HG03159 (cell line): ENCODE measurements at regions not wholly inside any gene's neighbourhood (a gene's known extent, or its start where the extent isn't known, plus 50 kb on each side); places are given as distances from the start of the nearest gene placed in this dataset.

Experiments
- ATAC-seq: cut with Tn5 transposase; IDR thresholded peaks from one replicate; pipeline ENCODE4 v1.9.1; 2021; ENCODE audit warnings: mild to moderate bottlenecking, moderate library complexity; ENCODE audit not compliant: unreplicated experiment

DNA sequence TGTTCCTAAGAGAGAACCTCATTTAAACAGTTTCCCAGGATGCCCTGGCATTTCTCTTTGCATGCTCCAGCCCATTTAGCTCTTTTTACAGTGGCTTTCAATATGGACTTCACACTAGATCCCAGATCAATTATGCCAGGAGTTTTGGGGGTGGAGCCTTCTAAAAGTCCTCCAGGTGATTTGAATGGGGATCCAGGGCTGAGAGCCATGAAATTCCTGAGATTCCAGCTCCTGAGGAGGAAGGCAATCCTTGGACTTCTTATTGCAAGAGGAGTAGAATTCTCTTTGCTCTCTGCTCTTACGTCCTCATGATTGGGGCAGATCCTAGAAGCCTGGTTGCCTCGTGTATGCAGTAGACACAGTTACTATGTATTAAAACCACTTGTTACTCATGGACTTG lies 184.2 kb downstream of the DHX35 start:
- ATAC-seq: no peak

DNA sequence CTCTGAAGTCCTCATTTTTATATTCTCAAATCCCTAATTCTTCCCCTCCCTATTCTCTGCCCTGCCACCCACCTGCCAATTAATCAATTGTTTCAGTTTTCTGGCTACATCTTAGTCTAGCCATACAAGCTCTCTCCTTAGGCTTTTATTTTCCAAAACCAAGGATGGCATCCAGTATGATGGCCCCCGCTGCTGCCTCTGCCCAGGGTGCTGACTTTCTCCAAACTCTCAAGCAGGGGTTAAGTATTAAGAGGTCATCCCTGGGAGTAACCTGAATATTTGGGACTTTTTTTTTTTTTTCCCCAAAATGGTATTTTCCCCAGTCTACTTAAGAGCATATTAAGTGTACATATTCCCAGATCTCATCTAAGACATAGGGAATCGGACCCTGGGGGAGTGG lies 183.8 kb downstream of the DHX35 start:
- no peak for ATAC-seq

DNA sequence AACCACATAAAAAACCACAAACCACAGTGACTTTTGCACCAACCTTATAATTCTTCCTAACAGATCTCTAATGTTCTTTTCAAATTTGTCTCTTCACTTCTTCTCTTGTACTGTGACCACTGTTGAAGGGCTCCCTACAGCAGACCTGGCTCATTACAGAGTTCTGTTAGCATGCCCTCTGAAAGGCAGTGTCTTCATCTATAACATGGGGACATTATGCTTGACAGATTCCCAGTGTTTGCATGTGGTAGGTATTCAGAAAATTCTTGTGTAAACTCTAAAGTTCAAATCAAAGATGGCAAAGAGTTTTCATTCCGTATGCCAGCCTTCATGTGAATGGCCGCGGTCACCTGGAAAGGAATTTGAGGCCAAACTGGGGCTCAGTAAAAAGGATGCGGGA lies 182.6 kb downstream of the DHX35 start:
- ATAC-seq: no peak

DNA sequence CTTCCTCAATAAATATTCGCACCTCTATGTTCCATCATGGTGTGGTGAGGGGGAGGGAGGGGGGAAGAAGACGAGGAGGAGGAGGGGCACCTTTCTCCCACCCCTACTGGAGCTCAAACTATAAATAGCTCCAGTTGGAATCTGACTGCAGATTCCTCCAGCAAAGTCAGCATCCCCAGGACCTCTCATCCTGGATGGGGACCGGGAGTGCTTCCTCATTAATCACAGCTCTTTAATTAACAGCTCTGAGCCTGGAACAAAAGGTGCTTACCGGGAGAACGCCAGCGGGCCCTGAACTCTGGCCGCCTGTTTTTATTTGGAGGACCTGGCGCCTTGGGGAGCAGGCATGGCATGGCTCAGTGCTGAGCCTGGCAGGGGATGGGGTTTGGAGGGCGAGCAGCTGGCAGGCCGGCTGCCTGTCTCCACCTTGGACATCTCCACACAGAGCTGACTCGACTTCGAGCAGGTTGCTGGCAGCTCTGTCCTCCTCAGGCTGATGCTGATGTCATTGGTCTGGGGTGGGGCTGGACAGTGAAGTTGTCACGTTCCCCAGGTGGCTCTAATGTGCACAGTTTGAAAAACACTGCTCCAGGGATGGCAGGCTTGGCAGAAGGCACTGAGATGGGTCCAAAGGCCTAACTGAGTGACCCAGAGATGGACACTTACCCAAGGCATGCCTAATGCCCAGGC lies 180.4 kb downstream of the DHX35 start:
- ATAC-seq: no peak

DNA sequence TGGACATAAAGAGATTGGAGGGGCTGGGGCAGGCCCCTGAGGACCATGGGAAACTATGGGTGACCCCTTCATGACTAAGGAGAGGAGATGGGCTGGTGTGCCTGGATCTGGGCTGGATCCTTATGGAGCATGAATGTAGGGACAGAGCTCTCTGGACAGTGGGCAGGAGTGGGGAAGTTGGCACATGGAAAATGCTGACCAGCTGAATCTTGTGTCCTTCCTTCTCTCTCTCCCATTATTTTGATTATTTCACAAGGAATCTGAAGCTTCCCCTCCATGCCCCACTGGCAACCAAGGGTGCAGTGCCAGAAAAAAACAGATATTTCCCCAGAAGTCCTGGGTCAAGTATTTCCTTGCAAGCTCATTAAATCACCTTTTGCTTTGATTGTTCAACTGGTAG lies 175.2 kb downstream of the DHX35 start:
- no peak for ATAC-seq

DNA sequence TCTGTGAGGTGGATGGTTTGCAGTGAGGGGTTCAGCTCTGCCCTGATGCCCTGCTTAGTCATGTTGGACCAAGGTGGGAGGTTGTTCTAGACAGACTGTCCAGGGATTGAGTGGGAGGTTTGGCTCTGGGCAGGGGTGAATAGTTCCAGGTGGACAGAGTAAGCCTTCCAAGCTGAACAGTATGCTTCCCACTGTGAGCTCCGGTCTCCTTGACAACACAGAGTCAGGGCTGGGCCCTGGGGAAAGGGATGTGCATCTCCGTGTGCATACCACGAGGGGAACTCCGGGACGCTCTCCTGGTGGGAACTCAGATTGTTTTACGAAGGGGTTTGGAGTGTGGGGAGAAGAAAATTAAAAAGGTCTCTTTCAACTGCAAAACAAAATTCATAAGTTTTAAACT lies 174.7 kb downstream of the DHX35 start:
- ATAC-seq: no peak

DNA sequence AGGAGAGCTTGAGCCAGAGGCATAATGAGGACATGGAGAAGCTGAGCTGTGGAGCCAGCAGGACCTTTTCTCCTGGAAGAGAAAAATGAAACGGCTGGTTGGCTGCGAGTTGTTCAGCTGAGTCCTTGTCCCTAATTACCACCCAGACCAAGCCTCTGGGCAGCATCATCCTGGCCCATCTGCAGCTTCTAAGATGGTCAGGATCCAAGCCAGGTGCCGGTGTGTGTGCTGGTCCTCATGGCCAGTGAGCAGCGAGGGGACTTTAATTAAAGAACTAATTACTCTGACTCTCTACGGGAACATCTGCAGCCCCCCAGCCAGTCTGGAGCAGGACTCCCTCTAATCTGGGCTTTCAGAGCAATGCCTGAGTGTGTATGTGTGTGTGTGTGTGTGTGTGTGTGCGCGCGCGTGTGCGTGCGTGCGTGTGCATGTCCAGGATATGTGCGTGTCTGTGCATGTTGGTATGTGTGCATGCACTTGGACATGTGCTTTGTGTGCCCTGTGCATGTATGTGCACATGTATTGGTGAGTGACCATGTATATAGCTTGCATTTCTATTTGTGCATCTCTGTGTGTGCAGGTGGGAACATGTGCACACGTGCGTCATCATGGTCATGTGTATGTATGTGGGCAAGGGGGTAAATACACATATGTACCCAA lies 173.9 kb downstream of the DHX35 start:
- ATAC-seq: no peak

DNA sequence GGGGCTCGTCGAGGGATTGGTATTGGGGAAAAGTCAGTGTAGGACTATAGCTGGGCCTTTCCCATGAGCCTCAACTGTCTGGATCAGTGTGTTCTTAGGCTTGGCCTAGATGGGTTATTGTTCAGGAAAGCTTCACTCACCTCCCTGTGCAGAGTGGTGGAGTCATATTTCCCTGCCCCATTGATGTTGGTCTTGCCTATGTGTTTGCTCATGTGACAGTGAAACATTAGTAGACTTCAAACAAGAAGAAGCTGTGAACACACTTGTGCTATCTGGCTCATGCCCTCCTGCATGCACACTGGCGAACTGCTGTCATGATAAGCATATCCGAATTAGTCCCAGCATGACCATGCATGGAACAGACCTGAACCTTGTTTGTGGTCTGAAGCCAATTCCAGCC lies 171.1 kb downstream of the DHX35 start:
- no peak for ATAC-seq

DNA sequence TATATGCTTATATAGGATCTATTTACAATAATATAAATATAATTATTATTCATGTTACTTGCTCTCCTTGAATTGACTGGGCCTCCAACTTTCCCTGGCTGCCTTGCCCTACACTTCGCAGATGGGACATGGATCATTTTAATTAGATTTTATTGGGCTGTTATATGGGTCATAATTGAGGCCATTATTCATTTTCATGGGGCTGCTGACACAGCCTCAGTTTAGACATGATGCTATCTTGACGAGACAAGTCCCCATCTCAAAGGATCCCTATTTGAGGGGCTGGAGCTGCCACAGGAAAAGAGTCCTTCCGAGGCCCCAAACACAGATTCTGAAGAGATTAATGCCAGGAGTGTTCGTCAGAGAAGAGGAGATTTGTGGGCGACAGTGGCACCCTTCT lies 170.4 kb downstream of the DHX35 start:
- ATAC-seq: no peak

DNA sequence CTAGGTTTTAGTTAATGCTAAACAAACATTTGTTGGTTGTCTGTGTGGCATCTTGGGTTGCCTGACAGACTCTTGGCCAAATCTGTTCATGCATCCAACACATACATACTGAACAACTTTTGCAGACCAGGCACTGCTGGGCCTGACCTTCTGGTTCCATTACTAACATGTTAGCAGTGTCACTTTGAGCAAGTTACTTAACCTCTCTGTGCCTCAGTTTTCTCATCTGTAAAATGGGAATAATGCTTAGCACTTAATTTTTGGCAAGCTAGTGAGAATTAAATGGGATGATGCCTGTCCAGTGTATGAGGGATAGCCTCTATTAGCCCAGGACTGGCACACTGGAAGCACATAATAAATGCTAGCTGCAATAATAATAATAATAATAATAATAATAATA lies 169.9 kb downstream of the DHX35 start:
- ATAC-seq: no peak

DNA sequence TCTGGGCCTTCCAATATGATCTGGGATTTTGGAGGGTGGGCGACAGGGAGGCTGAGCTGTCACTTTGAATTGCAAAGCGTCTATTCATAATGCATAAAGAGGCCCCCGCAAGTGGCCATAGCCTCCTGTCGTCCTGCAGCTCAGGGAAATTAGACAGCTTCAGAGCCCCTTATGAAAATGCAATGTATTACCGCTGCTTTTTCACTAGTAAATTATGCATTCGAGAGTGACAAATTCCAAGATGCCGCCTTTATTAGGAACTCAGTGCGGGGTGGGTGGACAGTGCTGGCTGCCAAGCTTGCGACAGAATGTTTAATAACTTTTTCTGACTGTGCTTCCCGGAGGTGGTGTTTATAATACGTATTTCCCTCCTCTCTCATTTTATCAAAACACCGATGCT lies 168.5 kb downstream of the DHX35 start:
- ATAC-seq: no peak

DNA sequence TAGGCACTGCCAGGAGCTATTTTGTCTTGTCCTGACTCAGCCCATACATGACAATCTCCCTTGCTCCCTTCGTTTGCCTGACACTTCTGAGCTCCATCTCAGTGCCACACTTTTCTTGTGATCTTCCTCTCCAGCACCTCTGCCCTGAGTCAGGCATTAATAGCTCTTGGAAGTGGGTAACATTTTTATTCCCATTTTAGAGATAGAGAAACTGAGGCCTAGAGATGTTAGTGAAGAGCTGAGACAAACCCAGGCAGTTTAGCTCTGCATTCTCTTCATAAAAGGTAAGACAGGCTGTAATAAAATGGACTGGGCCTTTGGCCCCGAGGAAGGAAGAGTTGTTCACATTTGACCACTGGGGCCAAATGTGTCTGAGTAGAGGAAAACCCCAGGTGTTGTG lies 167.4 kb downstream of the DHX35 start:
- no peak for ATAC-seq

DNA sequence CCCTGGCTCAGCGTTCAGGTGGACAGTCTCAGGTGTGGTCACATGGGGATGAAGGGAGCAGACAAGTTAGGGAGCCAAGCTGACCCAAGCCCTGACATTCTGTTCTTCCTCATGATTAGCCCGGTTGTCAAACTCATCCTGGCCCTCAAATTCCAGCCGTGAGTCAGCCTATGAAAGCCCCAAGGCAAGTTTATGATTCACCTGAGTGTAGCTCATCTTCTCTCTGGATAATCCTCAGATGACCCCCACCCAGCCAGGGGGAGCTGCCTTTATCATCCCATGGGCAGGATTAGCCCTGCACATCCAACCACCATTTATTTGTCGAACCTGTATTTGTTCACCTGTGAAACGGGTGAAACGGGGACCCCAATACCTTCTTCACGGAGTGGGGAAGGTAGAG lies 161.9 kb downstream of the DHX35 start:
- ATAC-seq: no peak

DNA sequence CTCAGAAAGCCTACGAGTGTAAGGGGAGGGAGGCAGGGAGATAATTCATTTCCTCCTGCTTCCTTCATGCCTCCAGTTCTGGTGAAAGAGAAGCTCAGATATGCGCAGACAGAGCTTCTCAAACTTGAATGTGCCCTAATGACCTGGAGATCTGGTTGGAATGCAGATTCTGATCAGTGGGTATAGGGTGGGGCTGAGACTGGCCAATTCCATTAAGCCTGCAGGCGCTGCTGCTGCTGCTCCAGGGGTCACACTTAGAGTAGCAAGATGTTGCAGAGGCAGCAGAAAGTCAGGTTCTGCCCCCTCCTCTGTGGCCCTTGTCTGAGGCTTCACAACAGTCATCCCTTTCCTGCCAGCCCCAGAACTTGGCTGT lies 161.0 kb downstream of the DHX35 start:
- ATAC-seq: no peak

DNA sequence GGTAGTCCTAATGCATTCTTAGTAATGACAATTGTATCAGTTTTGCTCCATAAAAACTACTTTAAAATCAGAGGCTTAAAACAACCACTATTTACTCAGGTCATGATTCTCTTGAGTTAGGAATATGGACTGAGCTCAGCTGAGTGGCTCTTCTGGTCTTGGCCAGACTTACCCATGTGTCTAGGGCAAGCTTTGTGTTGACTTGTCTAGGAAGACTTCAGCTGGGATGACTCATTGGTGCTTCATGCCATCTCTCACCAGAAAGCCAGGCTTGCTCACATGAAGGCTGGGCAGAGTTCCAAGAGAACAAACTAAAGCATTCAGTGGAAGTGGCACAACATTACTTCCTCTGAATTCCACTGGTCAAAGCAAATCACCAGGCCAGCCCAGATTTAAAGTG lies 155.3 kb downstream of the DHX35 start:
- no peak for ATAC-seq

DNA sequence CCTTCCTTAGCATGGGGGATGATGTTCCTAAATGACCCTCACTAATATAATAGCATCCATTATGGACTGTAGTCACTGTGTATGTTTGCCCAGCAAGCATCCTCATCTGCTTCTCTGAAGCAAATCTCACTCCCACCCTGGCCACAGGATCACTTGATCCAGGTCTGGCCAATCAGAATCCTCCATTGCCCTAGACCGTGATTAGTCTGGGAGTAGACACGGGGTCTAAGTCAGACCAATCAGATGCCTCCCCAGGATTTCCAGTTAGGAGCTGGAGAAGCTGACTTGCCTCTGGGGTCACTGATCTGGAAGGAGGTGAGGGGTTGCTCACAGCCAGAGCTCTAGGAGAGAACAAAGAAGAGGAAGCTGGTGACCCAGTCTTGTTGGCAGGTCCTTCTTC lies 153.9 kb downstream of the DHX35 start:
- no peak for ATAC-seq

DNA sequence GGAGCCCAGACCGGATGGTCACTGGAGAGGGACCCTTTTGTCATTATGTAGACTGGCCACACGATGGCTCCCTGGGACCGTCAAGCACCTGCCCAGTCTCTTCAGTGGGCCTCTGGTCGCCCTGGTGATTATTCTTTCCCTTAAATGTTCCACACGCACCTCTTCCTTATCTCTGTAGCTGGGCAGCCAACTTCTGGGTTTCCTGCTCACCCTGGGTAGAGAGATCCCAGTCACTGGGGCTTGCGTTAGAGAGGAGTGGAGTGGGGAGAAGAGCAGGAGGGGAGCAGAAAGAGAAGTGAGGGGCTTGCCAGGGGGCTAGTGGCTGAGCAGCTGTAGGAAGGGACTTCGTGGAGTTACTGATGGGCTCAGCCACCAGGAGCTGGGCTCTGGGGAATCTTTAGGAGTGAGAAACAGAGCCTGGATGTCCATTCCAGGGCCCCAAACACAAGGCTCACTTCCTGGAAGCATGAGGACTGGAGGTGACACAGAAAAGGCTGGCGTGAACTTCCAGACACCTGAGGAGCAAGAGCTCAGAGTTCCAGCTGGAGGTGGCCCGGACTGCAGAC lies 150.1 kb downstream of the DHX35 start:
- no peak for ATAC-seq

DNA sequence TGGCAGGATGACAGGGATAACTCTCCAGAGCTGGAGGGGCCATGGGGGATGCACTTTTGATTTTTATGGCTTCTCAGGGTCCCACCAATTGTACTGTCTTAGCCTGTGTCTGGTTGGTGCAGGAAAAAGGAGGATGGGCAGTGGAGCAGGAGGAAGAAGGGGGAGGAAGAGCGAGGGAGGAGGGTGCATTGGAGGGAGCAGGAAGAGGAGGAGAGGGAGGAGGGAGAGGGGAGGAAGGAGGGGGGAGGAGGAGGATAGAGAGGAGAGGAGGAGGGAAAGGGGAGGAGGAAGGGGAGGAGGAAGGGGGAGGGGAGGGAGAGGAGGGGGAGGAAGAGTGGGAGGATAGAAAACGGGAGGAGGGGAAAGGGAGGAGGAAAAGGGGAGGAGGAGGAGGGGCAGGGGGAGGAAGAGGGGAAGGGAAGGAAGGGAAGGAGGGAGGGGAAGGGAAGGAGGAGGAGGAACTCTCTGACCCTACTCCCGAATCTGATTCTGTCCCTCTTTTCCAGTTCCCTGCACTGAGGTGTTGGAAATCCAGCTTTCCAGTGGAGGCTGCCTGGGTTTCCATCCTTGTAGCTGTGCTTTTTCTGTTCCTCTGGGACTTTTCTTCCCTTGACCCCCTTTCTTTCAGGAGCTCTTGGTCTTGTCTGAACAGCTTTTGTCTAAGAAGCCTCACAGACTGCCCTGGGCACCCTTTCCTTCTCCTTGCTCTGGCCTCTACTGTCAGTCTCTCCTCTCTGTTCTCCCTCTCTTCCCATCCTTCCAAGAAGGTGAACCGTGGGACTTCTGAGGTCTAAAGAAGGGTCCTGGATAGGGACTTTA lies 149.4 kb downstream of the DHX35 start:
- no peak for ATAC-seq

DNA sequence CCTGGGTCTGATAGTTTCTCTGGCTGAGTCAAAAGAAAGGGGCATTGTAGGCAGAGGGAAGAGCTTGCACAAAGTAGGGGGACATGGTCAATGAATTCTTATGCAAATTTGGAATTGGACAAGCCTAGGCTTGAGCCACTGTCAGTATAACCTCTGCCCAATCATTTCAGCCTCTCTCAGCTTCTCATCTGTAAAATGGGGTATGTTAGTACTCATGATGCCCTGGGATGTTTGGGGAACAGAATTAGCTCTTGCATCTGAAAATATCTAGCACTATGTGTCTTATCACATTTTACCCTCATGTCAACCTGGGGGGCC lies 148.6 kb downstream of the DHX35 start:
- no peak for ATAC-seq

DNA sequence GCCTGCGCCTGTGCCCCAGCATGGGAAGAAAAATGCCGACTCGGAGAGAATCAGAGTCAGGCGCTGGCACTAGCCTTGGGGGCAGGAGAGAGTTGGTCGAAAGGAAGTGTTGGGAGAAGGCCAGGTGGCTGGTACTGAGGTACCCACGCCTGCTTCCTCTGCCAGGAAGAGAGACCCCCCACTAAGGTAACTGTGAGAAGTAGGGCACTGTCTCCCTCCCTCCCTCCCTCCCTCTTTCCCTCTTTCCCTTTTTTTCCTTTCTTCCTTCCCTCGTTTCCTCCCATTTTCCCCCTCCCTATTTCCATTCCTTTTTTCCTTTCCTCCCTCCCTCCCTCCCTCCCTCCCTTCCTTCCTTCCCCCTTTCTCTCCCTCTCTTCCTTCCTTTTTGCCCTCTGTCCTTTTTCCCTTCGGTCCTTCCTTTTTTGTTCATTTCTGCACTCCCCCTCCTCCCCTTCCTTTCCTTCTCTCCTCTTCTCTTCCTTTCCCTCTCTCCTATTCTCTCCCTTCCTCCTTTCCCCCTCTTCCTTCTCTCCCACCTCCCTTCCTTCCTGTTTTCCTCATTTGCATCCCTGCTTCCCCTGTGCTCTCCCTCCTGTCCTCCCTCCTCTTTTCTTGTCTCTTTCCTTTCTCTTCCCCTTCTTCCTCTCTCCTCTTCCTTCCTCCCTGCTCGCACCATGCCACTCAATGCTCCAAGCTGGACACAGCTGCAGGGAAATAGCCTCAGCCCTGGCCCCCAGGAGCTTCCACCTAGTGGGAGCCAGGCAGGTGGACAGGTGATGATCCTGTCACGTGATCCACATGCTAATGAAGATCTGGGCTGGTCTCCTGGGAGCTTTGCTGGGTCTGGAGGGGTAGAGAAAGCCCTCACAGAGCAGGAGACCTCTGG lies 148.0 kb downstream of the DHX35 start:
- ATAC-seq: no peak

DNA sequence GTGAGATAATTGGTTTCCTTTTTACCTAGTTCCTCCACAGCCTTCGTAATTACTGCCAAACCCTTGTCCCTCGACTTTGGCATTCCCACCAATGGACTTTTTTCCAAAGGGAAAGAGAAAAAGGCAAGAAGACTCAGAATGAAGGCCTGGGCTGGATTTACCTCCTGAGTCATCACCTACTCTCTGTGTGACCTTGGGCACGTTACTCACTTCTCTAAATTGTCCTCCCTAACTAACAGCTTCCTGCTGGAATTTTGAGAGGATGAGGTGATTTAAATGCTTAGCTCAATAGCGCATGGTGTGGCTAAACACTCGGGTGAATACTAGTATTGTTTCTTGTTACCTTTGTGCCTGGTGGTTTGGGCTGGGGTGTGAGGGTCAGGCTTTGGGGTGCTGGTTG lies 146.6 kb downstream of the DHX35 start:
- no peak for ATAC-seq
